Gastrocnemius medialis (tissue), 4 donors: ENCODE measurements at regions not wholly inside any gene's neighbourhood (a gene's known extent, or its start where the extent isn't known, plus 50 kb on each side); places are given as distances from the start of the nearest gene placed in this dataset.

Source experiments
- ATAC-seq, 2 donors: fragments of 150-250 bp; one replicate each; pipeline ENCODE4 v1.9.1; 2016
- DNase-seq, 2 donors: peaks; one replicate each; pipeline ENCODE4 v3.0.0-alpha.2; 2019
- H3K27ac ChIP-seq, 4 donors: fragments of 200-600 bp; sonication (generic); 1 replicate in 1 of 4; 2 replicates in 3 of 4; pipeline ENCODE4 v1.5.1; 2016 to 2018; ENCODE audit warnings: mild to moderate bottlenecking in 2 of 4, moderate library complexity in 1 of 4
- H3K27me3 ChIP-seq, 3 donors: fragments of 200-600 bp; sonication (generic) in 2 of 3; 1 replicate in 1 of 3; 2 replicates in 2 of 3; pipeline versions ENCODE4 v1.5.1 to v1.6.0; 2016 to 2019; ENCODE audit warnings: mild to moderate bottlenecking in 1 of 3, moderate library complexity in 1 of 3
- H3K36me3 ChIP-seq, 2 donors: fragments of 200-600 bp; sonication (generic) in 1 of 2; one replicate each; pipeline ENCODE4 v1.5.1; 2017 to 2018
- H3K4me1 ChIP-seq, 2 donors: fragments of 200-600 bp; sonication (generic) in 1 of 2; one replicate each; pipeline ENCODE4 v1.5.1; 2016 to 2017; ENCODE audit warnings: mild to moderate bottlenecking in 2 of 2
- H3K4me3 ChIP-seq, 4 donors: fragments of 200-600 bp; sonication (generic) in 3 of 4; 1 replicate in 1 of 4; 2 replicates in 3 of 4; pipeline ENCODE4 v1.5.1; 2016 to 2019; ENCODE audit warnings: mild to moderate bottlenecking in 2 of 4
- H3K9me3 ChIP-seq, 3 donors: fragments of 200-600 bp; sonication (generic) in 2 of 3; 1 replicate in 1 of 3; 2 replicates in 2 of 3; pipeline ENCODE4 v1.5.1; 2016 to 2019
- POLR2A ChIP-seq, 2 donors: fragments of 450-650 bp; IDR thresholded peaks; one replicate each; pipeline ENCODE4 v1.6.1; 2017; ENCODE audit warnings: antibody characterized with exemption in 2 of 2, mild to moderate bottlenecking in 2 of 2, moderate library complexity in 2 of 2
- in situ Hi-C, 4 donors: fragments of 200-750 bp; cut with MboI; loops; one replicate each; pipeline versions ENCODE4 v1.15.0 to v1.8.0; 2017; ENCODE audit warnings: low sequenced_read_pairs in 4 of 4
- intact Hi-C: fragments of 100-400 bp; cut with DNase I; formaldehyde crosslinking; loops from one replicate; pipeline ENCODE4 v1.15.1; 2023; ENCODE audit warnings: low total_unique reads
- TF ChIP-seq, protein P1 (sequence below), 5 experiments: fragments of 450-650 bp in 3 of 5; fragments of 200-600 bp in 2 of 5; sonication (generic) in 2 of 5; IDR thresholded peaks in 4 of 5; conservative IDR thresholded peaks in 1 of 5; 1 replicate in 4 of 5; 2 replicates in 1 of 5; pipeline ENCODE4 v1.5.1; 2016 to 2019; ENCODE audit warnings: antibody characterized with exemption in 5 of 5, mild to moderate bottlenecking in 3 of 5, moderate library complexity in 3 of 5

DNA sequence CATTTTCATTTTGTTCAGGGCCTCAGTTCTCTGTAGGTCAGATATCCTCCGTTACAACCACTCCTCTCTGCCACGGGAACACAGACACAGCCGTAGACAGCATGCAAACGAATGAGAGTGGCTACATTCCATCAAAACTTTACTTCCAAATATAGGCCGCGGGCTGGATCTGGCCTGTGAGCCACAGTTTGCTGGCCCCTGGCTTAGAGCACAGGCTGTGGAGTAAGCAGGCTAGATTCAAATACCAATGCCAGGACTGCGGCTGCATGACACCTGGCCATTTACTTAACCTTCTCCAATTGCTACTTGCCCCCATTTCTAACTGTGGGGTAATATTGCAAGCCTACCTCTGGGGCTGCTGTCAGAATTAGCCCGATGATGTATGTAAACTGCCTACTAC lies 325.8 kb upstream of the POU3F3 start:
- Histone ChIP-seq H3K36me3 (no peaks in the 10 kb centered on the region), H3K27ac (peak overlapping the region in 1 of 4 donors; percentile 2), H3K9me3 (no peaks in the 10 kb centered on the region), H3K4me1 (no peaks in the 10 kb centered on the region), H3K27me3 (no peaks in the 10 kb centered on the region), H3K4me3 (no peak overlapping the region)
- in situ Hi-C loops (no loop called here), intact Hi-C loops (no loop called here)
- no peak for TF ChIP-seq POLR2A (IDR thresholded peaks at IDR 0.05)
- TF ChIP-seq, protein P1, sequence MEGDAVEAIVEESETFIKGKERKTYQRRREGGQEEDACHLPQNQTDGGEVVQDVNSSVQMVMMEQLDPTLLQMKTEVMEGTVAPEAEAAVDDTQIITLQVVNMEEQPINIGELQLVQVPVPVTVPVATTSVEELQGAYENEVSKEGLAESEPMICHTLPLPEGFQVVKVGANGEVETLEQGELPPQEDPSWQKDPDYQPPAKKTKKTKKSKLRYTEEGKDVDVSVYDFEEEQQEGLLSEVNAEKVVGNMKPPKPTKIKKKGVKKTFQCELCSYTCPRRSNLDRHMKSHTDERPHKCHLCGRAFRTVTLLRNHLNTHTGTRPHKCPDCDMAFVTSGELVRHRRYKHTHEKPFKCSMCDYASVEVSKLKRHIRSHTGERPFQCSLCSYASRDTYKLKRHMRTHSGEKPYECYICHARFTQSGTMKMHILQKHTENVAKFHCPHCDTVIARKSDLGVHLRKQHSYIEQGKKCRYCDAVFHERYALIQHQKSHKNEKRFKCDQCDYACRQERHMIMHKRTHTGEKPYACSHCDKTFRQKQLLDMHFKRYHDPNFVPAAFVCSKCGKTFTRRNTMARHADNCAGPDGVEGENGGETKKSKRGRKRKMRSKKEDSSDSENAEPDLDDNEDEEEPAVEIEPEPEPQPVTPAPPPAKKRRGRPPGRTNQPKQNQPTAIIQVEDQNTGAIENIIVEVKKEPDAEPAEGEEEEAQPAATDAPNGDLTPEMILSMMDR (IDR thresholded peaks at IDR 0.05 in 4 of 5, conservative IDR thresholded peaks at IDR 0.05 in 1 of 5), result no peak
- ATAC-seq (peak in 1 of 2 donors; percentile 64), DNase-seq (peak in 1 of 2 donors; percentile 15)

DNA sequence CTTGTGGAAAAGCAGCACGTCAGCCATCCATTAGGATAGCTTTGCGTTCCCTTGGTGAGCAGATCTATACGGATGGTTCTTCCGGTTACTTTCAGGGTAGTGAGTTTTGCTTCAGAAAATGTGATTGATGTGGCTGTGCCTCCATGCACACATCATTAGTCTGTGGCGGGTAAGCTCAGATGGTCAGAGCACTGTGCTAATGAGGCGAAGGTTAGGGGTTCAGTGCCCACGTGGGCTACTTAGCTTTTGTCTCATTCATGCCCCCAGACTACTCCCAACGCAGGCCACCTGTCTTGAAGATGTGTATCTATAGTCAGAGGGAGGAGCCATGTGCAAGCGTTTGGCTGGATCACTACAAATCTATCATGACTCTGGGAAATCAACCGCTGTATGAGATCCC lies 322.8 kb upstream of the POU3F3 start:
- in situ Hi-C loops, result no loop called here
- DNase-seq, result no peak
- Histone ChIP-seq H3K4me3 (no peak overlapping the region), H3K9me3 (no peaks in the 10 kb centered on the region), H3K36me3 (no peaks in the 10 kb centered on the region), H3K27me3 (no peaks in the 10 kb centered on the region), H3K4me1 (no peaks in the 10 kb centered on the region), H3K27ac (no peak overlapping the region)
- TF ChIP-seq, protein P1 (IDR thresholded peaks at IDR 0.05 in 4 of 5, conservative IDR thresholded peaks at IDR 0.05 in 1 of 5), result no peak
- TF ChIP-seq POLR2A (IDR thresholded peaks at IDR 0.05), result no peak
- intact Hi-C loops, result no loop called here
- ATAC-seq, result no peak

GRCh38 chr2:104537116-104537515 lies 316.8 kb upstream of the POU3F3 start:
- H3K27me3 ChIP-seq, result no peaks in the 10 kb centered on the region
- TF ChIP-seq POLR2A (IDR thresholded peaks at IDR 0.05), result no peak
- TF ChIP-seq, protein P1 (IDR thresholded peaks at IDR 0.05 in 4 of 5, conservative IDR thresholded peaks at IDR 0.05 in 1 of 5), result no peak
- intact Hi-C loops, result no loop called here
- DNase-seq (no peak), ATAC-seq (no peak)
- H3K27ac ChIP-seq, result no peak overlapping the region
- in situ Hi-C loops, result no loop called here
- no peaks in the 10 kb centered on the region for H3K36me3 ChIP-seq
- H3K9me3 ChIP-seq, result no peaks in the 10 kb centered on the region
- H3K4me3 ChIP-seq, result no peak overlapping the region
- H3K4me1 ChIP-seq, result no peaks in the 10 kb centered on the region

- Histone ChIP-seq H3K27ac (no peak overlapping the region), H3K27me3 (no peaks in the 10 kb centered on the region), H3K4me1 (no peaks in the 10 kb centered on the region), H3K36me3 (no peaks in the 10 kb centered on the region), H3K9me3 (no peaks in the 10 kb centered on the region), H3K4me3 (no peak overlapping the region)
- no peak for ATAC-seq
- no peak for TF ChIP-seq POLR2A (IDR thresholded peaks at IDR 0.05)
- TF ChIP-seq, protein P1 (IDR thresholded peaks at IDR 0.05 in 4 of 5, conservative IDR thresholded peaks at IDR 0.05 in 1 of 5), result no peak
- intact Hi-C loops (no loop called here), in situ Hi-C loops (no loop called here)
- no peak for DNase-seq
These were observed 315.8 kb upstream of the POU3F3 start for GRCh38 chr2:104538077-104538476.

DNA sequence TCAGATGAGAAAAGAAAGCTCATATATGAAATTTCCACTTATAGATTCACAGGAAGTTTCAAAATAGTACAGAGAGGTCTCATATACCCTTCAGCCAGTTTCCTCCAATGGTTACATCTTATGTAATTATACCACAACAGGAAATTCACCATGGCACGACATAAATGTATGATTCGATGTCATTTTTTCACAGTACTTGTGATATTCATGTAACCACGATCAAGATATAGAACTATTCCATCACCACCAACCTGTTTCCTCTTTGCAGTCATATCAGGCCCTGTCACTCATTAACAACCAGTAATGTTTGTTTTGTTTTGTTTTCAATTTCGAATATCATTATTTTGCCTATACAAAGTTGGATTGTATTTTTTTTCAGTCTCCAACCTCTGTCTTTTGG lies 314.3 kb upstream of the POU3F3 start:
- no peak for ATAC-seq
- DNase-seq, result no peak
- Histone ChIP-seq H3K4me3 (no peak overlapping the region), H3K27ac (no peak overlapping the region), H3K27me3 (no peaks in the 10 kb centered on the region), H3K9me3 (no peaks in the 10 kb centered on the region), H3K36me3 (no peaks in the 10 kb centered on the region), H3K4me1 (no peaks in the 10 kb centered on the region)
- intact Hi-C loops (no loop called here), in situ Hi-C loops (no loop called here)
- no peak for TF ChIP-seq POLR2A (IDR thresholded peaks at IDR 0.05)
- TF ChIP-seq, protein P1 (IDR thresholded peaks at IDR 0.05 in 4 of 5, conservative IDR thresholded peaks at IDR 0.05 in 1 of 5), result no peak
